ENCODE measurements at regions not wholly inside any gene's neighbourhood (a gene's known extent, or its start where the extent isn't known, plus 50 kb on each side); places are given as distances from the start of the nearest gene placed in this dataset.

DNA sequence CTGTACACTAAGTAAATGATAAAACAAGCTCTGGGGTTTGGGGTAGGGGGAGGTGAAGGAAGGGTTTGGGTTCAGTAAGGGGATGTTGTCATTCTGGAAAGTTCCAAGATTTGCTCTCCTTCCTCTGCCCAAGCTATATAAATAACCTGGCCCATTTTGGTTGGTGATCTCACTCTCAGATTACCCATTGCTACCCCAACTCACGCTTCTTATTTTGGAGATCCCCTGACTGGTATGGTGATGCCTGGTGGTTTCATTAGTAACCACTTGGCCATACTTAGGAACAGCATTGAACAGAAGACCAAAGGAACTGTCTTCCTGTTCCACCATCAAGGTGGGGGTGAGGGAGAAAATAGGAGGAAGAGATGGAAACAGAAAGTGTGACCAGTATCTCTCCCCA lies 259.6 kb upstream of the TBX3 start:
- Histone ChIP-seq H3K9ac (ENCODE audit: low read length) (no peak overlapping the region), H3K79me2 (ENCODE audit: low read length) (no peaks in the 10 kb centered on the region), H3K27ac (ENCODE audit: low read length) (no peak overlapping the region), H3K4me2 (ENCODE audit: low read depth, low read length, poor library complexity, severe bottlenecking) (no peak overlapping the region), H4K20me1 (ENCODE audit: insufficient read depth, low read depth, low read length) (no peaks in the 10 kb centered on the region), H3K9me3 (ENCODE audit: low read length) (no peaks in the 10 kb centered on the region; the same call in 1 of the 2 replicates), H3K4me3 (ENCODE audit: low read length) (no peak overlapping the region), H3K36me3 (ENCODE audit: insufficient read depth, low read length) (no peaks in the 10 kb centered on the region), H3K27me3 (ENCODE audit: low read length) (no peaks in the 10 kb centered on the region), H2AFZ (ENCODE audit: low read length) (no peak overlapping the region), H3K4me1 (ENCODE audit: low read length) (no peaks in the 10 kb centered on the region), H3K9me2 (replicated peaks; ENCODE audit: insufficient read depth, low read length) (no peaks in the 10 kb centered on the region)
- no peak for DNase-seq

DNA sequence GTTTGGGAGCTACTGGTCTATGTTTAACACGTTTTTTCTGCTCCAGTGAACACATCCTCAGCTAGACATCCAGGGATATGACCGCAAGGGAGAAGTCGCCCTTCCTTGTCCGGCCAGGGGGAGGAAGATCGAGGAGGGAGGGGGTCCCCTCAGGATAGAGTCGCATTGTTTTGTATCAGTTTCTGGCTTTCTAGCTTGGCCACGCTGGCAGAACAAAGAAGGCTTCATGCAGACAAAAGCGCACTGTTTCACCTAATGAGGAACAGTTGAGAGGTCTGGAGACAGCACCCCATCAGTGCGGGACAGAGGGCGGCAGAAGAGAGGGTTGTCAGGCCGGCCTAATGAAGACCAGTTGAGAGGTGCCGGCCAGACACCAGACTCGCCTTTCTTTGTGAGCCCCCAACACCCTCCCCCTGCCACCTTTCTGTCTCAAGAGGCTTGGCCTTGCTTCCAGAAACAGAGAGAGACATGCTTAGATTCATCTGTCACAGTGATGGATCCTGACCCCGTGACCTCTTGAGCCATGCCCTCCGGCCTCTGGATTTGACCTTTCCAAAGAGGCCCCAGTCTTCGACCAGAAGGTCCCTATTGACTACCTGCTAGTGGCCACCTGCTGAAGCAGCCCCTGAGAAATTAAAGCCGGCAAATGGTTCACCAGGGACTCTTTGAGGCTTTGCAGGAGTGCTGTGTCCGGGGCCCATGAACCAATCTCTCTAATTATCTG lies 254.7 kb upstream of the TBX3 start:
- DNase-seq, result no peak
- Histone ChIP-seq H3K9me2 (replicated peaks; ENCODE audit: insufficient read depth, low read length) (no peaks in the 10 kb centered on the region), H3K9ac (ENCODE audit: low read length) (no peak overlapping the region), H3K9me3 (ENCODE audit: low read length) (peaks cover 5% of the 10 kb centered on the region), H2AFZ (ENCODE audit: low read length) (no peak overlapping the region), H3K27ac (ENCODE audit: low read length) (no peak overlapping the region), H3K27me3 (ENCODE audit: low read length) (no peaks in the 10 kb centered on the region), H3K4me1 (ENCODE audit: low read length) (no peaks in the 10 kb centered on the region), H3K79me2 (ENCODE audit: low read length) (no peaks in the 10 kb centered on the region), H3K36me3 (ENCODE audit: insufficient read depth, low read length) (no peaks in the 10 kb centered on the region), H3K4me3 (ENCODE audit: low read length) (no peak overlapping the region), H4K20me1 (ENCODE audit: insufficient read depth, low read depth, low read length) (no peaks in the 10 kb centered on the region), H3K4me2 (ENCODE audit: low read depth, low read length, poor library complexity, severe bottlenecking) (no peak overlapping the region)

DNA sequence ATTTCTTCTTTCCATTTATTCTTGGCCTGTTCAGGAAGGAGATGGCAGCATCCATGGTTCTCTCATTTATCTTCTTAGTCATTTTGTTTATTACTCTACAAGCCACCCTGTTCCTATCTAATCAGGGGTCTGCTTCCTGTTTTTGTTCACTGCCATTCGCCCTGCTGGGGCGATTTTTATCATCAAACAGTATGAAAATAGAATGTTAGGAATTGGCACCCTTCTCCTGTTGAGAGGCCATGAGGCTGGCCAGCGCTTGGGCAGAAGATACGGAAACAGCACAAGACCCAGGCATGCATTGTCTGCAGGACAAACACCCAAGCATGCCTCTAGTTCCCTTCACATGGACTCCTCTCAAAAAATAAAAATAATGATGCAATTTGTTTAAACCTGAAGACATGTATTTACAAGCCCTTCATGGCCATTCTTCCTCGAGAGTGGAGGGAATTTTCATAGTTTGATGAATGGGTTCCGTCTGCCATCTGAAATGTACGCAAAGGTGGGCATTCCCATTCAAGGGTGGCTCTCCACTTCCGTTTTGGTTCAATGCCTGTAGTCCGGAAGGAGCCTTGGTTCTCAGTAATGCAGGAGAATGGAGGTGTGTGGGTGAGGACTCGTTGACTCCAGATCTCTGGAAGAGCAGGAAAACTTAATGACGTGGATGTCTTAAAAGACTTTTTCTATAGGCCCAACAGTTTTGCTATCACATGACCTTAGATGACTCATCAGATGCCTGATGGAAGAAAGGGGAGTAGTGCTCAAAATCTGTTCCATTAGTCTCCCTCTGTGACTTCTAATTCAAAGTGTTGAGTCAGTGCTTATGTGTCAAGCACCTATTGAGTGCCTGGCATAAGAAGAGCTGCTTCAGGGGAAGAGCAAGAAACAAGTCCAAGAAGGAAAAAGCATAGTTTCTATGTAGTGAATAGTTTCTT lies 252.4 kb upstream of the TBX3 start:
- Histone ChIP-seq H3K79me2 (ENCODE audit: low read length) (no peaks in the 10 kb centered on the region), H3K4me1 (ENCODE audit: low read length) (no peaks in the 10 kb centered on the region), H3K9me2 (replicated peaks; ENCODE audit: insufficient read depth, low read length) (no peaks in the 10 kb centered on the region), H3K27me3 (ENCODE audit: low read length) (no peaks in the 10 kb centered on the region), H3K9me3 (ENCODE audit: low read length) (peaks cover 9% of the 10 kb centered on the region), H3K4me3 (ENCODE audit: low read length) (no peak overlapping the region), H3K4me2 (ENCODE audit: low read depth, low read length, poor library complexity, severe bottlenecking) (no peak overlapping the region), H3K36me3 (ENCODE audit: insufficient read depth, low read length) (no peaks in the 10 kb centered on the region), H2AFZ (ENCODE audit: low read length) (no peak overlapping the region), H4K20me1 (ENCODE audit: insufficient read depth, low read depth, low read length) (no peaks in the 10 kb centered on the region), H3K9ac (ENCODE audit: low read length) (no peak overlapping the region), H3K27ac (ENCODE audit: low read length) (no peak overlapping the region)
- DNase-seq, result no peak

DNA sequence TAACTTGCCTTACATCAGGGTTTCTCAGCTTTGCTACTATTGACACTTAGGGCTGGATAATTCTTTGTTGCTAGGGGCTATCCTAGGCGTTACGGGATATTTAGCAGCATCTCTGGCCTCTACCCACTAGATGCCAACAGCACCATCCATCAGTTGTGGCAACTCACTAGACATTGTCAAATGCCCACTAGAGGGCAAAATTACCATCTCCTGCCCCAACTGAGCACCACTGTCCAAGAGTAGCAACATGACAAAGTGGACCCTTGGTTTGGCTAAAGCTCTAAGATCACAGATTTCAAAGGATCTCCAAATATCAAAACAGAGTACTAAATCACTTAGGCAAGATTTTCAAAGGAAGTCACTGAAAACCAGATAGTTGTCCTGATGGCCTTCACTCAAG lies 251.7 kb upstream of the TBX3 start:
- DNase-seq, result no peak
- H3K4me2 ChIP-seq (ENCODE audit: low read depth, low read length, poor library complexity, severe bottlenecking), result no peak overlapping the region
- no peak overlapping the region for H3K4me3 ChIP-seq (ENCODE audit: low read length)
- no peak overlapping the region for H3K27ac ChIP-seq (ENCODE audit: low read length)
- no peaks in the 10 kb centered on the region for H3K9me2 ChIP-seq (replicated peaks; ENCODE audit: insufficient read depth, low read length)
- H3K9me3 ChIP-seq (ENCODE audit: low read length), result peaks cover 14% of the 10 kb centered on the region
- H3K4me1 ChIP-seq (ENCODE audit: low read length), result no peaks in the 10 kb centered on the region
- H3K36me3 ChIP-seq (ENCODE audit: insufficient read depth, low read length), result no peaks in the 10 kb centered on the region
- H3K27me3 ChIP-seq (ENCODE audit: low read length), result no peaks in the 10 kb centered on the region
- H4K20me1 ChIP-seq (ENCODE audit: insufficient read depth, low read depth, low read length), result no peaks in the 10 kb centered on the region
- H2AFZ ChIP-seq (ENCODE audit: low read length), result no peak overlapping the region
- no peaks in the 10 kb centered on the region for H3K79me2 ChIP-seq (ENCODE audit: low read length)
- no peak overlapping the region for H3K9ac ChIP-seq (ENCODE audit: low read length)

DNA sequence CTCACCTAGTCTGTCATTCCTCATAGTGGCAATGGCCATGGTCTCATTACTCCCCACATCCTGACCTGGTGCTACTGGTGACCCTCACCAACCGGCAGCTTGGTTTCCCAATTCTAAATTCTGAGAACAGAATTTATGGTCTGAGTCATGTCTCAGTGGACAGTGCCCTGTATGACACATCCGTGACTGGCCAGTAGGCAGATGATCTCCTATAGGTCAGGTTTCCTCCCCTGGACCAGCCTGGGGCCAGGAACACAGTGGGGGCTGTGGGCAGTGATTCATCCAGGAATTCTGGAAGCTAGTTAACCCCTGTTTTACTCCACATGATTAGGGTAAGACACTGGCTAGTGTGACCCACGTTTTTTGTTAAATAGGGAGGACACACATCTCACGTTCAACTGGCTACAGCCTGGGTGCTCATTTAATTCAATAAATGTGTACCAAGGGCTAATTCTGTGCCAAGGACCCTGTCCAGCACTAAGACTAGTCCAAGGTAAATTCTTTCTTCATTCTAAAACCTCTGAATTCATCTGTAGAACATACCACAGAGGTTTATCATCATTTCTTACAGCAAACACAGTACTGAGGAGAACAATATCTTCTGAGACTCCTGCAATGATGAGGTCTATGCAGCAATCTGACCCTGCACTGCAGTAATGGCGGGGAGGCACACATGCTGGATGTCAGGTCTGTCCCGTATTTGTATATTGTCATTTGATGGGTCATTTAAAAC lies 249.6 kb upstream of the TBX3 start:
- Histone ChIP-seq H3K36me3 (ENCODE audit: insufficient read depth, low read length) (no peaks in the 10 kb centered on the region), H3K27ac (ENCODE audit: low read length) (no peak overlapping the region), H3K9me2 (replicated peaks; ENCODE audit: insufficient read depth, low read length) (no peaks in the 10 kb centered on the region), H4K20me1 (ENCODE audit: insufficient read depth, low read depth, low read length) (no peaks in the 10 kb centered on the region), H3K9ac (ENCODE audit: low read length) (no peak overlapping the region), H3K79me2 (ENCODE audit: low read length) (no peaks in the 10 kb centered on the region), H3K27me3 (ENCODE audit: low read length) (no peaks in the 10 kb centered on the region), H2AFZ (ENCODE audit: low read length) (no peak overlapping the region), H3K9me3 (ENCODE audit: low read length) (peaks cover 14% of the 10 kb centered on the region), H3K4me1 (ENCODE audit: low read length) (no peaks in the 10 kb centered on the region), H3K4me3 (ENCODE audit: low read length) (no peak overlapping the region), H3K4me2 (ENCODE audit: low read depth, low read length, poor library complexity, severe bottlenecking) (no peak overlapping the region)
- DNase-seq, result no peak

DNA sequence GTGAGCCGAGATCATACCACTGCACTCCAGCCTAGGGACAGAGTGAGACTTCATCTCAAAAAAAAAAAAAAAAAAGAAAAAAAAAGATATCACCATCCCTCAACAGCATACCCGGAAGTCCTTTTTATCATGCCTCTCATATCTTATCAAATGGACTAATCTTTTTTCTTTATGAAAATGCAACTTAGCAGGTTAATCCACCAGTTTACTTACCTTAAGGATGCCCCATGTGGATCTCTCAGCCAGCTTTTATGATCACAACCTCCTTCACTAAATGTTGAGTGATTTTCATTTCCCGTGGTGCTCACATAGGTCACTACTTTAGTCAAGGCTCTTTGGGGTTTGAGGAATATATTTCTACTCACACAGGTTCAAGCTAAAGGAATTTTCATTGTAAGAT lies 248.8 kb upstream of the TBX3 start:
- Histone ChIP-seq H3K27ac (ENCODE audit: low read length) (no peak overlapping the region), H3K9me2 (replicated peaks; ENCODE audit: insufficient read depth, low read length) (no peaks in the 10 kb centered on the region), H3K4me3 (ENCODE audit: low read length) (no peak overlapping the region), H3K4me1 (ENCODE audit: low read length) (no peaks in the 10 kb centered on the region), H3K36me3 (ENCODE audit: insufficient read depth, low read length) (no peaks in the 10 kb centered on the region), H3K4me2 (ENCODE audit: low read depth, low read length, poor library complexity, severe bottlenecking) (no peak overlapping the region), H3K9ac (ENCODE audit: low read length) (no peak overlapping the region), H3K27me3 (ENCODE audit: low read length) (no peaks in the 10 kb centered on the region), H3K9me3 (ENCODE audit: low read length) (peaks cover 14% of the 10 kb centered on the region), H3K79me2 (ENCODE audit: low read length) (no peaks in the 10 kb centered on the region), H2AFZ (ENCODE audit: low read length) (no peak overlapping the region), H4K20me1 (ENCODE audit: insufficient read depth, low read depth, low read length) (no peaks in the 10 kb centered on the region)
- no peak for DNase-seq

DNA sequence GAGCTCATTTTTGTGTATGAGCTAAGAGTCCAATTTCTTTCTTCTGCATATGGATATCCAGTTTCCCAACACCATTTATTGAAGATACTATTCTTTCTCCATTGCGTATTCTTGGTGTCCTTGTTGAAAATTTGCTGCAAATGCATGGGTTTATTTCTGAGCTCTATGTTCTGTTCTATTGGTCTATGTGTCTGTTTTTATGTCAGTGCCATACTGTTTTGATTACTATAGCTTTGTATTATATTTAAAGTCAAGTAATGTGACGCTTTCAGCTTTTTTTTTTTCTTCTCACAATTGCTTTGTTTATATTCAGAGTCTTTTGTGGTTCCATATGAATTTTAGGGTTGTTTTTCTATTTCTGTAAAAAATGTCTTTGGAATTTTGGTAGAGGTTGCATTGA lies 247.1 kb upstream of the TBX3 start:
- H3K79me2 ChIP-seq (ENCODE audit: low read length), result no peaks in the 10 kb centered on the region
- DNase-seq, result no peak
- H3K9me2 ChIP-seq (replicated peaks; ENCODE audit: insufficient read depth, low read length), result no peaks in the 10 kb centered on the region
- H3K4me1 ChIP-seq (ENCODE audit: low read length), result no peaks in the 10 kb centered on the region
- no peak overlapping the region for H2AFZ ChIP-seq (ENCODE audit: low read length)
- H3K9me3 ChIP-seq (ENCODE audit: low read length), result peaks cover 9% of the 10 kb centered on the region
- H3K4me3 ChIP-seq (ENCODE audit: low read length), result no peak overlapping the region
- H3K27me3 ChIP-seq (ENCODE audit: low read length), result no peaks in the 10 kb centered on the region
- no peak overlapping the region for H3K9ac ChIP-seq (ENCODE audit: low read length)
- H3K4me2 ChIP-seq (ENCODE audit: low read depth, low read length, poor library complexity, severe bottlenecking), result no peak overlapping the region
- no peaks in the 10 kb centered on the region for H3K36me3 ChIP-seq (ENCODE audit: insufficient read depth, low read length)
- no peaks in the 10 kb centered on the region for H4K20me1 ChIP-seq (ENCODE audit: insufficient read depth, low read depth, low read length)
- H3K27ac ChIP-seq (ENCODE audit: low read length), result no peak overlapping the region

DNA sequence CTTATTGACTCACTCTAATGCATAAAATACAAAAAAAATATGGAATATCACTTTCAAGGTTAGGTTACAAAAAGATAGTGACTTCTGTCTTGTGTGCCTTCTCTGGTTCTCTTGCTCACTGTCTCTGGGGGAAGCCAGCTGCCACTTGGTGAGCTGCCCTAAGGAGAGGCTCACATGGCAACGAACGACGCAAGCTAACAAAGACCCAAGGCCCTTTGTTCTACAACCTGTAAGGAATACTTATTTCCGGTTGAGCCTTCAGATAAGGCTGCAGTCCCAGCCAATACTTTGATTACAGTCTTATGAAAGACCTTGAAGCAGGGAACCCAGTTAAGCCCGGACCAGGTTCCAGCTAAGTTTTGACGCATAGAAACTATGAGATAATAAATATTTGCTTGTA lies 242.4 kb upstream of the TBX3 start:
- no peaks in the 10 kb centered on the region for H4K20me1 ChIP-seq (ENCODE audit: insufficient read depth, low read depth, low read length)
- no peaks in the 10 kb centered on the region for H3K27me3 ChIP-seq (ENCODE audit: low read length)
- DNase-seq, result no peak
- no peak overlapping the region for H2AFZ ChIP-seq (ENCODE audit: low read length)
- H3K9ac ChIP-seq (ENCODE audit: low read length), result no peak overlapping the region
- H3K27ac ChIP-seq (ENCODE audit: low read length), result no peak overlapping the region
- H3K79me2 ChIP-seq (ENCODE audit: low read length), result no peaks in the 10 kb centered on the region
- no peaks in the 10 kb centered on the region for H3K4me1 ChIP-seq (ENCODE audit: low read length)
- no peaks in the 10 kb centered on the region for H3K9me2 ChIP-seq (replicated peaks; ENCODE audit: insufficient read depth, low read length)
- H3K9me3 ChIP-seq (ENCODE audit: low read length), result peaks cover 5% of the 10 kb centered on the region
- no peak overlapping the region for H3K4me3 ChIP-seq (ENCODE audit: low read length)
- H3K4me2 ChIP-seq (ENCODE audit: low read depth, low read length, poor library complexity, severe bottlenecking), result no peak overlapping the region
- no peaks in the 10 kb centered on the region for H3K36me3 ChIP-seq (ENCODE audit: insufficient read depth, low read length)

Data from Karpas-422 (cell line).